Stomach smooth muscle (tissue), 2 donors: ENCODE measurements at regions not wholly inside any gene's neighbourhood (a gene's known extent, or its start where the extent isn't known, plus 50 kb on each side); places are given as distances from the start of the nearest gene placed in this dataset.

Experiments
- H3K27ac ChIP-seq: one replicate; pipeline ENCODE4 v1.7.0; 2013; ENCODE audit warnings: mild to moderate bottlenecking, low read length, inconsistent platforms
- H3K27me3 ChIP-seq, 2 donors: one replicate each; pipeline ENCODE4 v1.7.0; 2013; ENCODE audit warnings: low read length in 2 of 2; ENCODE audit not compliant: insufficient read depth in 2 of 2, control insufficient read depth in 1 of 2
- H3K36me3 ChIP-seq, 2 donors: one replicate each; pipeline ENCODE4 v1.7.0; 2013; ENCODE audit warnings: low read length in 2 of 2; ENCODE audit not compliant: control insufficient read depth in 2 of 2, insufficient read depth in 2 of 2
- H3K4me1 ChIP-seq: one replicate; pipeline ENCODE4 v1.7.0; 2013; ENCODE audit warnings: low read length; ENCODE audit not compliant: control insufficient read depth, insufficient read depth
- H3K4me3 ChIP-seq, 2 donors: one replicate each; pipeline ENCODE4 v1.7.0; 2013; ENCODE audit warnings: low read length in 2 of 2
- H3K9ac ChIP-seq, 2 donors: one replicate each; pipeline ENCODE4 v1.7.0; 2013; ENCODE audit warnings: low read length in 2 of 2, mild to moderate bottlenecking in 1 of 2
- H3K9me3 ChIP-seq, 2 donors: one replicate each; pipeline ENCODE4 v1.7.0; 2013; ENCODE audit warnings: low read length in 2 of 2; ENCODE audit not compliant: control insufficient read depth in 2 of 2
- donor health status: healthy.
- donor health status: Pancreatic carcinoma.

DNA sequence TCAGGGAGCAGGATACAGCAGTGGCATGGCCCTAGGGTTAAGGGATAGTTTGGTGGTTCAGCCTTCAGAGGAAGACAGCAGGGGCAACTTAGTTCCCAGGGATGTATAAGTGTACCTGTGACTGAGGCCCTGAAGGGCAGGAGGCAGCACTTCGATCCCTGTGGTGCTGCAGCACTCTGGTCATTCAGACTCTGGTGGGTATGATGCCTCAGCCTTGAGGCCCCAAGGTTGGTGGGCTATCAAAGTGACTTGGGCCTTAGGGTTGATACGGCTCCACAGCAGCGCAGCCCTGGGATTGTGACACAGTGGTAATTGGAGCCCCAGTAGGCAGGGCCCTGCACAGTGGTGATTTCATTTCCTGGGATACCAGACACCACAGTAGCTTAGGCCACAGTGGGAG is 1703.1 kb downstream of the PCDH7 start:
- Histone ChIP-seq H3K4me3 (no peak overlapping the region), H3K4me1 (no peaks in the 10 kb centered on the region), H3K9ac (no peak overlapping the region), H3K36me3 (no peaks in the 10 kb centered on the region), H3K27me3 (no peaks in the 10 kb centered on the region), H3K9me3 (peaks cover 0 to 4% of the 10 kb centered on the region in 2 donors), H3K27ac (no peak overlapping the region)

DNA sequence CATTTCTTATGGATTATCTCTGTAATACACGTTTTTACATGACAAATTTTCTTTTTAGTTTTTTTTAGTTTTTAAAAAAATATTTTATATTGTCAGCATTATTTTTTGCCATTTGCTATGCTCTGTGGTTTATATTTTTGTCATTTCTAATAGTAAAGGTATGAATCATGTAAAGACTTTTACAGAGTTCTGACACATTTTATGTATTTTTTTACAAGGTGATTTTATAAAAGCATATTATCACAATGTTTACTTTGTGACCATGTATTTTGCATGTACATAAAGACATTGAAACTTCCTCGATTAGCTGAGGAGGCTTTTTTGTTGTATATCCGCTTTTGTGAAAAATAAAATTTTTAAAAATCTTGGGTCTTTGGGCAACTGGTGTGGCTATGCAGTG is 1705.1 kb downstream of the PCDH7 start:
- no peak overlapping the region for H3K27ac ChIP-seq
- no peaks in the 10 kb centered on the region for H3K36me3 ChIP-seq
- H3K27me3 ChIP-seq, result no peaks in the 10 kb centered on the region
- no peak overlapping the region for H3K4me3 ChIP-seq
- H3K4me1 ChIP-seq, result no peaks in the 10 kb centered on the region
- H3K9me3 ChIP-seq, result peaks cover 0 to 4% of the 10 kb centered on the region in 2 donors
- no peak overlapping the region for H3K9ac ChIP-seq

DNA sequence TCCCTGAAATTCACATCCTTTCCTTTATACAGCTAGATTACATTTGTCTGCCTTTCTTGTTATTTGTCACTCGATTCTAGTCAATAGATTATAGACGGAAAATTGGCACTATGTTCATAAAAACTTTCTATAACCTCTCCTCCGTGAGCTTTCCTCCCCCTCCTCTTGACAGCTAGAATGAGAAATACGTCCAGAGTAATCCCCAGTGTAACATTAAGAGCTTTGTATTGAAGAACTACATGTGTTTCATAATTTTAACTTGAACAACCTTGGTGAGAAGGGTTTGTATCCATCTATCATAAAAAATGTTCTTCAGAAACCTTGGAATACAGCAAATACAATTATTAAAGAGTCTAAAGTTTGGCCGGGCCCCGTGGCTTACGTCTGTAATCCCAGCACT is 1707.4 kb downstream of the PCDH7 start:
- Histone ChIP-seq H3K36me3 (no peaks in the 10 kb centered on the region), H3K27me3 (no peaks in the 10 kb centered on the region), H3K9ac (no peak overlapping the region), H3K4me1 (no peaks in the 10 kb centered on the region), H3K4me3 (no peak overlapping the region), H3K27ac (no peak overlapping the region), H3K9me3 (peaks cover 0 to 4% of the 10 kb centered on the region in 2 donors)

DNA sequence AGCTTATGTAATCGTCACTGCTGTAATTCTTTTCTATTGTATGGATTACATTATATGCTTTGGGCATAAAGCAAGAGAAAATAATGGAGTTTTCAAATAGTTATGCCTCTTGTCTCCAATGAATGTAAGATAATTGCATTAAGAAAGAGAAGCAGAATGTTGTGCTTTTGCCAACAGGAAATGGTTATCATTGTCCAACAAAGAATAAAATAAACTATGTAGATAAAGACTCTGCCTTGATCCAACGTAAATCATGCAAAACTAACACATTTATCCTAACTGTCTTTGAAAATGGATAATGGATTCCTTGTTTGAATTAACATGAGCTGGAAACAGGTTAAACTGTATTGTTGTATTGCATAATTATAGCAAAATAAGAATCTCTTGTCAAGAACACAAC is 1709.0 kb downstream of the PCDH7 start:
- H3K9ac ChIP-seq, result no peak overlapping the region
- no peaks in the 10 kb centered on the region for H3K36me3 ChIP-seq
- H3K4me1 ChIP-seq, result no peaks in the 10 kb centered on the region
- H3K27me3 ChIP-seq, result no peaks in the 10 kb centered on the region
- peaks cover 0 to under 1% of the 10 kb centered on the region in 2 donors for H3K9me3 ChIP-seq
- no peak overlapping the region for H3K4me3 ChIP-seq
- no peak overlapping the region for H3K27ac ChIP-seq

DNA sequence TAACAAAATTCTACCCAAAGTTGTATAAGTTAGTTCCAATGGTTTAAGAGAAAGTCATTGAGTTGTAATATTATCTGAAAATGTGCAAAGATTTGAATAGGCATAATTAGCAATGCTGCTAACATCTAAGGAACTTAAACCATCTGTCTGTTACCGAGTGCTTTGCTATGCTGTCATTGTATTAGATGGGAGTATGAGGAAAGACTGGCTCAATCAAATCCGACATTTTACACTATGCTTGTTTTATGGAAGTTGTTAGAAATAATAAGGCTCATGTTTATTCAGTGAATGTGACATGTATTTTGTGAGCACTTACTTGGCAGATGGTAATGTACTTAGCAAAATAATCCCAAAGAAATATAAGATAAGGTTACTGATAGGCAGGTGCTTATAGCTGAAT is 1715.1 kb downstream of the PCDH7 start:
- Histone ChIP-seq H3K4me1 (no peaks in the 10 kb centered on the region), H3K4me3 (no peak overlapping the region), H3K27ac (no peak overlapping the region), H3K36me3 (no peaks in the 10 kb centered on the region), H3K9ac (no peak overlapping the region), H3K27me3 (no peaks in the 10 kb centered on the region), H3K9me3 (no peaks in the 10 kb centered on the region)

DNA sequence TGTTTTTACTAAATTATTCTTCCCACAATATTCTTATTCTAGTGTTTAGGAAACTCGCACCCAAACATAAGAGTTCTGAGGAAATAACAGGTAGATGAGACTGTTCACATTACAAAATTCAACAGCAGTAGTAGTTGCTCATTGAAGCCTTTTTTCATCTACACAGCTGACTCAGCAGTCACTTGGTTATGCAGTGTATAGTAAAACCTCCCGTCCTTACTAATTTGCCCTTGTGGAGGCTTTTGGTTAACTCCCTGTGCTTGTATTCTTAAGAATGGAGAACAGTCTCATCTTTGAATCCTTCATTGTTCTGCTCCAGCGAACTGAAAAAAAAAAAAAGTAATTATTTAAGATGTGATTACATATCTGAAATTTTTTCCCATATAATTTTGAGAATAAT is 1716.6 kb downstream of the PCDH7 start:
- Histone ChIP-seq H3K27ac (no peak overlapping the region), H3K4me1 (no peaks in the 10 kb centered on the region), H3K4me3 (no peak overlapping the region), H3K9me3 (no peaks in the 10 kb centered on the region), H3K36me3 (no peaks in the 10 kb centered on the region), H3K9ac (no peak overlapping the region), H3K27me3 (no peaks in the 10 kb centered on the region)

DNA sequence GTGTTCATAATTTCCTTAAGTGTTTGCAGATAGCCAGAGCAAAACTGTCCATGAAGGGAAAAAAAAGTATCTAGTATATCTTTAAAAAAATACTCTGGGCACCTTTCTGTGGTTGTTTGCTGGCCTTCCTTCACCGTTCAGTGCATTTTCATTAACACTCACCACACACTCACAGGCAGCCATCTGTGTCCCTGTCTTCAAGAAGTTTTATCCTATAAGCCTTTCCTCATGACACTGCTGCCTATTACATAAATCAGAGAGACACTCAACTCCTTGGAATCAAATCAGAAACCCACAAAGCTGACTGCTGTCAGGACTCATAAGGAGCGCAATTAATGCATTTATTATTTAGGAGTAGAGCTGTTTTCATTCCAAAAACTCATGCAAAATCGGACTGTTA is 1720.2 kb downstream of the PCDH7 start:
- Histone ChIP-seq H3K4me1 (no peaks in the 10 kb centered on the region), H3K27ac (no peak overlapping the region), H3K9ac (no peak overlapping the region), H3K4me3 (no peak overlapping the region), H3K27me3 (no peaks in the 10 kb centered on the region), H3K36me3 (no peaks in the 10 kb centered on the region), H3K9me3 (no peaks in the 10 kb centered on the region)

DNA sequence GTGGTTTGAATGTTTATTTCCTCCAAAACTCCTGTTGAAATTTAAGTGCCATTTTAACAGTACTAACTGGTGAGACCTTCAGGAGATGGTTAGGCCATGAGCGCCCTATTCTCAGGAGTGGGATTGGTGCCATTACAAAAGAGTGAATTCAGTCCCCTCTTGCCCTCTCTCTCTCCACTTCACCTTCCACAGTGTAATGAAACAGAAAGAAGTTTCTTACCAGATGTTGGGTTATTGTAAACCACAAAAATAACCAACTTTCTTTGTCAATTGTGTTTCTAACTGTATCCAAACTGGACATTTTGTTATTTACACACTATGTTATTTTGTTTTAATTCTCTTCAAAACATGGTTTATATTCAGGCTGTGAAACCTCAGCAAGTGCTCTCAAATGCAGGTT is 1734.3 kb downstream of the PCDH7 start:
- H3K36me3 ChIP-seq, result no peaks in the 10 kb centered on the region
- no peaks in the 10 kb centered on the region for H3K27me3 ChIP-seq
- H3K4me3 ChIP-seq, result no peak overlapping the region
- H3K9me3 ChIP-seq, result no peaks in the 10 kb centered on the region
- H3K27ac ChIP-seq, result no peak overlapping the region
- no peaks in the 10 kb centered on the region for H3K4me1 ChIP-seq
- H3K9ac ChIP-seq, result no peak overlapping the region

DNA sequence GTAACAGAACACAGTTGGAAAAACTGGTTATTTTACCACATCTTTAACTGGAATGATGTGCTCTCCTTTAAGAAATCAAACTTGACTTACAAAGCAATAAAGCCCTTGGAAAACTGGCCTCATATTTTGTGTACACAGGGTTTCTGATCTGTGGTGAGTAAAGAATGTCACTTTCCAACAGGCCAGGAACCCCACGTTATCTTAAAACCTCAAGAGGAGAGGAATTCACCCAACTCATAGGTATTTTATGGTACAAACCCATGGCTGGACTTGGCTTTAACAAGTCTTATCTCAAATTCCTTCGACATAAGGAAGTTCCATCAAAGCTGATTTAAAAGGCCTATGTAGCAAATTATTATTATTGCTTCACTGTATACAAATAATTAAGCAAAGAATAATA is 1735.1 kb downstream of the PCDH7 start:
- Histone ChIP-seq H3K4me1 (no peaks in the 10 kb centered on the region), H3K4me3 (no peak overlapping the region), H3K27ac (no peak overlapping the region), H3K36me3 (no peaks in the 10 kb centered on the region), H3K27me3 (no peaks in the 10 kb centered on the region), H3K9me3 (no peaks in the 10 kb centered on the region), H3K9ac (no peak overlapping the region)

DNA sequence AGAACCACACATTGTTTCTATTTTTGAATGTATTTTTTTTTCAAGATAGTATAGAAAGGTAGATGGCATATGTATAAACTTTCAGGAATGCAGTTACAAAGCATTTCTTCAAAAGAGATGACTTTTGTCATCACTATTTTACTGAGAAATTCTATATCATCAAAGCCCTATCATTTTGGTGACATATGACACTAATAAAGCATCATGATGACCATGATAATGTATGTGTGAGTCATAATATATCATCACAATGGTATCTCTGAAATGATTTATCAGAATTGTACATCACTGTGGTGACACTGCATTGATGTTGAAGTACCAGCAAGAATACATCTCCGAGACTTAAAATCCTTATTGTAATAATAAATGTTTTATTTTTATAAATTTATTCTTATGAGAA is 1740.8 kb downstream of the PCDH7 start:
- Histone ChIP-seq H3K27me3 (no peaks in the 10 kb centered on the region), H3K9me3 (no peaks in the 10 kb centered on the region), H3K27ac (no peak overlapping the region), H3K4me3 (no peak overlapping the region), H3K36me3 (no peaks in the 10 kb centered on the region), H3K4me1 (no peaks in the 10 kb centered on the region), H3K9ac (no peak overlapping the region)

DNA sequence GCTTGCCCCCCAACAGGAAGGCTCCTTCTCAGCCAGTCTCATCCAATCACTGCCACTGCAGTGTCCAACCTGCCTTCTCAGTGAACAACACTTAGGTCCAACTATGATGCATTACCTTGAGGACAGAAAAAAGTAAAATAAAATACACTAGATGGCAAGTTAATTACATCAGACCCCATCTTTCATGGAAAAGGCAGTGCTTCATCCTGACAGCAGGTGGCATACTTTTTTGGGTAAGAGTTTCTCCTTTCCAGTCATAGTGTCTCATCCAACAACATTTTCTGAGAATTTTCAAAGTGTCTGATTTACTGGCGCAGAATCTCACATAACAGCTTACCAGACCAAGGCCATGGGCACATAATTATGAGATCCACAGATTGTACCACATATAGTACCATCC is 1742.8 kb downstream of the PCDH7 start:
- H3K4me1 ChIP-seq, result no peaks in the 10 kb centered on the region
- H3K9ac ChIP-seq, result no peak overlapping the region
- no peak overlapping the region for H3K4me3 ChIP-seq
- no peaks in the 10 kb centered on the region for H3K36me3 ChIP-seq
- H3K27me3 ChIP-seq, result no peaks in the 10 kb centered on the region
- H3K27ac ChIP-seq, result no peak overlapping the region
- H3K9me3 ChIP-seq, result no peaks in the 10 kb centered on the region
